GM19238 (cell line): ENCODE measurements at regions not wholly inside any gene's neighbourhood (a gene's known extent, or its start where the extent isn't known, plus 50 kb on each side); places are given as distances from the start of the nearest gene placed in this dataset.

Experiments
- DNase-seq: peaks from one replicate; pipeline ENCODE4 v3.0.0; 2011; ENCODE audit warnings: low spot score; ENCODE audit not compliant: insufficient read length

- no peak for DNase-seq
Measured at GRCh38 chr10:107487284-107487683, 322.8 kb upstream of the SORCS1 start.

- DNase-seq, result no peak
Measured at GRCh38 chr10:107485019-107485418, 320.5 kb upstream of the SORCS1 start.

GRCh38 chr10:107481881-107482280 is 317.4 kb upstream of the SORCS1 start:
- DNase-seq, result no peak

- DNase-seq, result no peak
Measured at GRCh38 chr10:107481224-107481623, 316.7 kb upstream of the SORCS1 start.

GRCh38 chr10:107480781-107481180 is 316.3 kb upstream of the SORCS1 start:
- no peak for DNase-seq

- no peak for DNase-seq
Measured at GRCh38 chr10:107477266-107477665, 312.8 kb upstream of the SORCS1 start.

- no peak for DNase-seq
Measured at GRCh38 chr10:107476408-107476807, 311.9 kb upstream of the SORCS1 start.

GRCh38 chr10:107474650-107475049 is 310.1 kb upstream of the SORCS1 start:
- DNase-seq, result no peak

- DNase-seq, result no peak
Measured at GRCh38 chr10:107473225-107473624, 308.7 kb upstream of the SORCS1 start.

- DNase-seq, result no peak
Measured at GRCh38 chr10:107471911-107472310, 307.4 kb upstream of the SORCS1 start.

- no peak for DNase-seq
Measured at GRCh38 chr10:107453561-107453960, 289.1 kb upstream of the SORCS1 start.

GRCh38 chr10:107451047-107451446 is 286.5 kb upstream of the SORCS1 start:
- no peak for DNase-seq

GRCh38 chr10:107450056-107450455 is 285.6 kb upstream of the SORCS1 start:
- DNase-seq, result no peak

- no peak for DNase-seq
Measured at GRCh38 chr10:107444443-107444842, 279.9 kb upstream of the SORCS1 start.

- no peak for DNase-seq
Measured at GRCh38 chr10:107443813-107444212, 279.3 kb upstream of the SORCS1 start.

GRCh38 chr10:107443326-107443725 is 278.8 kb upstream of the SORCS1 start:
- DNase-seq, result no peak

GRCh38 chr10:107442035-107442505 is 277.6 kb upstream of the SORCS1 start:
- DNase-seq, result no peak

GRCh38 chr10:107440741-107441140 is 276.2 kb upstream of the SORCS1 start:
- DNase-seq, result no peak

GRCh38 chr10:107437921-107438320 is 273.4 kb upstream of the SORCS1 start:
- no peak for DNase-seq

- DNase-seq, result no peak
Measured at GRCh38 chr10:107436568-107436967, 272.1 kb upstream of the SORCS1 start.

GRCh38 chr10:107434854-107435253 is 270.3 kb upstream of the SORCS1 start:
- DNase-seq, result no peak

GRCh38 chr10:107434201-107434600 is 269.7 kb upstream of the SORCS1 start:
- no peak for DNase-seq

GRCh38 chr10:107433605-107434004 is 269.1 kb upstream of the SORCS1 start:
- DNase-seq, result no peak

GRCh38 chr10:107430446-107430845 is 265.9 kb upstream of the SORCS1 start:
- no peak for DNase-seq
